OCI-LY7 (cell line): ENCODE measurements at regions not wholly inside any gene's neighbourhood (a gene's known extent, or its start where the extent isn't known, plus 50 kb on each side); places are given as distances from the start of the nearest gene placed in this dataset.

ENCODE experiments used
- CTCF ChIP-seq: fragments of 200-600 bp; sonication (generic); conservative IDR thresholded peaks from 2 replicates; pipeline ENCODE4 v1.5.1; 2014; ENCODE audit warnings: mild to moderate bottlenecking, antibody characterized with exemption, low read length, moderate library complexity, mixed read lengths
- EZH2phosphoT487 ChIP-seq: fragments of 200-600 bp; sonication (generic); IDR thresholded peaks from 2 replicates; pipeline ENCODE4 v1.6.1; 2018; ENCODE audit warnings: low read depth, borderline replicate concordance, mild to moderate bottlenecking, mixed run types, antibody characterized with exemption, low read length, moderate library complexity, mixed read lengths

DNA sequence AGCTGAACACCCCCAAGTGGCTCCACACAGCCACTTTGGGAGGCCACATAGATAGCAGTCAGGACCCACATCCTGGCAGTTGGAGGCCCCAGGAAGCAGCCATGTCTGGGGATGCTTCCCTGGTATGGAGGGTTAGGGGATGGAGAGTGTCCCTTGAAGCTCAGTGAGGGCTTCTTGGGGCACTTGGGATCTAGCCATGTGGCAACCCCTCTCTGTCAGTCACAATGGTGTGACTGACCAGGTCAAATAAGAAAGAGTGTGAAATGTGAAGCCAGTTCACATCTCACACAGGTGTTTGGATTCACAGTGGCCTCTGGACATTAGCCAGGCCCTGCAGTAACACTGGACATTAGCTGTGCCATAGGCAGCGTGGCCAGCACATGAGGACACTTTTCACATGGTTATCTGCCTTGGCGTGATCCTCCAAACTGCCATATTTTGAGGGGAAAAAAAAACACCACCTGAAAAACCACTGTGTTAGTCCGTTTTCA is 53.9 kb upstream of the IL17B start:
- TF ChIP-seq CTCF (no peak), EZH2phosphoT487 (no peak)
